Thoracic aorta (tissue), 2 donors: ENCODE measurements at regions not wholly inside any gene's neighbourhood (a gene's known extent, or its start where the extent isn't known, plus 50 kb on each side); places are given as distances from the start of the nearest gene placed in this dataset.

Source experiments
- ATAC-seq: fragments of 150-250 bp; one replicate; pipeline ENCODE4 v1.8.0; 2017; ENCODE audit warnings: low read depth; ENCODE audit not compliant: insufficient number of reproducible peaks, low FRiP score
- DNase-seq: peaks from one replicate; pipeline ENCODE4 v3.0.0-alpha.2; 2020; ENCODE audit warnings: low spot score
- H3K27ac ChIP-seq, 2 donors: fragments of 200-600 bp; sonication (generic); 1 replicate in 1 of 2; 2 replicates in 1 of 2; pipeline ENCODE4 v1.5.1; 2016; ENCODE audit warnings: mild to moderate bottlenecking in 2 of 2, moderate library complexity in 2 of 2
- H3K27me3 ChIP-seq: fragments of 200-600 bp; sonication (generic); replicated peaks from 2 replicates; pipeline ENCODE4 v1.6.0; 2016; ENCODE audit warnings: mild to moderate bottlenecking; ENCODE audit not compliant: insufficient read depth
- H3K36me3 ChIP-seq: fragments of 200-600 bp; sonication (generic); one replicate; pipeline ENCODE4 v1.5.1; 2016
- H3K4me1 ChIP-seq, 2 donors: fragments of 200-600 bp; sonication (generic); 1 replicate in 1 of 2; 2 replicates in 1 of 2; pipeline versions ENCODE4 v1.5.1 to v1.6.0; 2016; ENCODE audit warnings: low read depth in 2 of 2, mild to moderate bottlenecking in 1 of 2; ENCODE audit not compliant: control insufficient read depth in 1 of 2
- H3K4me3 ChIP-seq: fragments of 200-600 bp; sonication (generic); 2 replicates; pipeline ENCODE4 v1.5.1; 2016; ENCODE audit warnings: mild to moderate bottlenecking
- H3K9me3 ChIP-seq: fragments of 200-600 bp; sonication (generic); 2 replicates; pipeline ENCODE4 v1.5.1; 2016
- CTCF ChIP-seq: fragments of 200-600 bp; sonication (generic); IDR thresholded peaks from one replicate; pipeline ENCODE4 v1.5.1; 2019; ENCODE audit warnings: antibody characterized with exemption

- H3K36me3 ChIP-seq, result no peaks in the 10 kb centered on the region
- DNase-seq (no peak), ATAC-seq (no peak)
- H3K27me3 ChIP-seq, result no peaks in the 10 kb centered on the region
- H3K4me1 ChIP-seq, result no peaks in the 10 kb centered on the region
- H3K27ac ChIP-seq, result no peak overlapping the region
- no peak for TF ChIP-seq CTCF
- no peaks in the 10 kb centered on the region for H3K9me3 ChIP-seq
- no peak overlapping the region for H3K4me3 ChIP-seq
Measured at GRCh38 chr3:26049951-26050350, 260.1 kb downstream of the OXSM start.

DNA sequence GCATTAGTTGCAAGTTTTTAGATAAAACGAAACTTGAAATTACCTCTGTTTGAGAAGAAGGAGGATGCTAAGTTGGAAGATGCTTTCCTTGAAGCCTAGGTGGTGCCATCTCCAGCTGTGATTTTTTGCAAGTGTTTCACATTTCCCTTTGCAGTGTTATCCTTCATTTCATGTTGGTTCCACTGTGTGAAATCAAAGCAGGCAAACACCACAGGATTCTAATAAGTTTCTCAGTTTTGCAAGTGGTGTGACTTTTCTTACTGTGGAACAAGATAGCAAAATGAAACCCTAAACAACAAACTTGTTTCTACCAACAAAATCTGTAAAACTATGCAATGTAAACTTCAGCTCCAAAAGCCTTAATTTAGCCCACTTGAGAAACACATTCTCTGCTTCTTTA lies 260.9 kb downstream of the OXSM start:
- no peak for TF ChIP-seq CTCF
- ATAC-seq, result no peak
- H3K4me1 ChIP-seq, result no peaks in the 10 kb centered on the region

DNA sequence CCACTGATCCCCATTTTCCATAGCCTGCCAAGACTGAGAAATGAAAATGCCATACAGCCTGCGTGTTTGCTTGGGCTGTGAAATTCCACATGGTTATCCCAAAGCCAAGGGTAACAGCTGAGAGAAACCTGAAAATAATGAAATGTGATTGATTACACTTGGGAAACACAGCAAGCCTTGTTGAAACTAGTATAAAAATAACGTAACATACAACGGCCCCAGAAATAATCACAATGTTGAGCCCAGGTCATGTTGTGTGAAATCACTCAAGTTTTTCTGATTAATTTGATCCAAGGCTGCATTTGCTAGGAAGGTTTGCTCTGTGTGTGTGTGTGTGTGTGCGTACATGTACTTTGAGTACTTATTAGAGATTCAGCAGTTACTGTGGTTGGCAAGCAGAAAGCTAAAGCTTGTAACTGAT lies 269.0 kb downstream of the OXSM start:
- no peaks in the 10 kb centered on the region for H3K36me3 ChIP-seq
- ATAC-seq (no peak), DNase-seq (no peak)
- no peak overlapping the region for H3K4me3 ChIP-seq
- no peak for TF ChIP-seq CTCF
- H3K27me3 ChIP-seq, result no peaks in the 10 kb centered on the region
- H3K4me1 ChIP-seq, result peaks cover 0 to 10% of the 10 kb centered on the region in 2 donors
- no peak overlapping the region for H3K27ac ChIP-seq
- no peaks in the 10 kb centered on the region for H3K9me3 ChIP-seq

More for the DNA sequence above, 260.9 kb downstream of the OXSM start:
- no peak for DNase-seq
- H3K4me3 ChIP-seq, result no peak overlapping the region
- no peaks in the 10 kb centered on the region for H3K9me3 ChIP-seq
- no peaks in the 10 kb centered on the region for H3K27me3 ChIP-seq
- no peaks in the 10 kb centered on the region for H3K36me3 ChIP-seq
- no peak overlapping the region for H3K27ac ChIP-seq

GRCh38 chr3:26061947-26062346 lies 272.1 kb downstream of the OXSM start:
- TF ChIP-seq CTCF, result no peak
- peaks cover 0 to 10% of the 10 kb centered on the region in 2 donors for H3K4me1 ChIP-seq
- ATAC-seq (no peak), DNase-seq (no peak)
- no peak overlapping the region for H3K27ac ChIP-seq
- H3K9me3 ChIP-seq, result no peaks in the 10 kb centered on the region
- H3K4me3 ChIP-seq, result no peak overlapping the region
- H3K36me3 ChIP-seq, result no peaks in the 10 kb centered on the region
- no peaks in the 10 kb centered on the region for H3K27me3 ChIP-seq

- no peak for DNase-seq
- no peak overlapping the region for H3K4me3 ChIP-seq
- H3K27me3 ChIP-seq, result no peaks in the 10 kb centered on the region
- H3K9me3 ChIP-seq, result no peaks in the 10 kb centered on the region
- no peak for TF ChIP-seq CTCF
- H3K36me3 ChIP-seq, result no peaks in the 10 kb centered on the region
- H3K4me1 ChIP-seq, result peaks cover 0 to 4% of the 10 kb centered on the region in 2 donors
- ATAC-seq, result no peak
- no peak overlapping the region for H3K27ac ChIP-seq
Measured at GRCh38 chr3:26064297-26064696, 274.4 kb downstream of the OXSM start.
